H1 (cell line): ENCODE measurements at regions not wholly inside any gene's neighbourhood (a gene's known extent, or its start where the extent isn't known, plus 50 kb on each side); places are given as distances from the start of the nearest gene placed in this dataset.

Source experiments
- CTCF ChIA-PET: fragments of 300-600 bp; sonication (Branson Sonifier 250); formaldehyde crosslinking; loops from one replicate; lab custom pipeline; 2021; ENCODE audit not compliant: partially characterized antibody; lab: Charles Lee
- POLR2A ChIA-PET: fragments of 300-600 bp; sonication (Branson Sonifier 250); formaldehyde crosslinking; loops from one replicate; lab custom pipeline; 2021; ENCODE audit warnings: inconsistent platforms; ENCODE audit not compliant: partially characterized antibody; lab: Charles Lee
- DNase-seq, 2 experiments: peaks; one replicate each; pipeline versions ENCODE4 v3.0.0 to v3.0.0-alpha.2; 2010 to 2022; ENCODE audit warnings: low spot score in 2 of 2, low read depth in 1 of 2, mixed read lengths in 1 of 2
- FAIRE-seq: peaks from 2 replicates; lab custom pipeline; 2011; peaks lifted over from hg19 to GRCh38; lab: Jason Lieb, UNC
- H2AFZ ChIP-seq: 2 replicates; pipeline ENCODE4 v1.8.1; 2012; ENCODE audit warnings: low read length, inconsistent platforms
- H2AK5ac ChIP-seq: 2 replicates; pipeline ENCODE4 v1.6.1; 2013; ENCODE audit warnings: low read depth, low read length
- H2BK120ac ChIP-seq: replicated peaks from 2 replicates; pipeline ENCODE3; 2013; ENCODE audit warnings: low read depth, low read length, inconsistent platforms
- H2BK12ac ChIP-seq: 2 replicates; pipeline ENCODE4 v1.6.1; 2013; ENCODE audit warnings: low read depth, low read length
- H2BK15ac ChIP-seq: 2 replicates; pipeline ENCODE4 v1.6.1; 2013; ENCODE audit warnings: low read length
- H2BK20ac ChIP-seq: 2 replicates; pipeline ENCODE4 v1.6.1; 2013; ENCODE audit warnings: low read length
- H2BK5ac ChIP-seq: 2 replicates; pipeline ENCODE4 v1.6.1; 2013; ENCODE audit warnings: low read depth, low read length
- H3K14ac ChIP-seq: 2 replicates; pipeline ENCODE4 v1.6.1; 2013; ENCODE audit warnings: inconsistent platforms; ENCODE audit not compliant: insufficient read length
- H3K18ac ChIP-seq: 2 replicates; pipeline ENCODE4 v1.6.1; 2013; ENCODE audit warnings: low read length; ENCODE audit errors: extremely low read depth
- H3K23ac ChIP-seq: 2 replicates; pipeline ENCODE4 v1.6.1; 2013; ENCODE audit warnings: inconsistent platforms; ENCODE audit not compliant: insufficient read length
- H3K23me2 ChIP-seq: 2 replicates; pipeline ENCODE4 v1.6.1; 2013; ENCODE audit warnings: low read depth, low read length
- H3K27ac ChIP-seq: 2 replicates; pipeline ENCODE4 v1.6.1; 2011; ENCODE audit warnings: low read depth, low read length, inconsistent platforms
- H3K27me3 ChIP-seq, 4 experiments: replicated peaks in 1 of 4; 1 replicate in 1 of 4; 2 replicates in 3 of 4; pipeline versions ENCODE4 v1.6.1 to v1.8.1; 2011 to 2013; ENCODE audit warnings: low read length in 3 of 4, mild to moderate bottlenecking in 3 of 4, inconsistent platforms in 2 of 4, mixed read lengths in 2 of 4, moderate library complexity in 1 of 4; ENCODE audit not compliant: control insufficient read depth in 3 of 4, insufficient read depth in 3 of 4; ENCODE audit errors: extremely low read depth in 1 of 4
- H3K36me3 ChIP-seq, 4 experiments: 2 replicates each; pipeline versions ENCODE4 v1.6.1 to v1.8.1; 2011 to 2013; ENCODE audit warnings: mild to moderate bottlenecking in 4 of 4, low read length in 3 of 4, moderate library complexity in 2 of 4, control low read depth in 1 of 4, inconsistent platforms in 1 of 4; ENCODE audit not compliant: insufficient read depth in 4 of 4, control insufficient read depth in 2 of 4
- H3K4ac ChIP-seq: replicated peaks from 2 replicates; pipeline ENCODE3; 2013; ENCODE audit warnings: low read length, low read depth, mixed read lengths, inconsistent platforms; ENCODE audit not compliant: insufficient read length
- H3K4me1 ChIP-seq, 4 experiments: replicated peaks in 1 of 4; 1 replicate in 1 of 4; 2 replicates in 3 of 4; pipeline versions ENCODE4 v1.6.1 to v1.8.1; 2011 to 2013; ENCODE audit warnings: low read length in 3 of 4, inconsistent platforms in 2 of 4, mixed read lengths in 1 of 4; ENCODE audit not compliant: insufficient read depth in 4 of 4, control insufficient read depth in 3 of 4
- H3K4me2 ChIP-seq, 2 experiments: 2 replicates each; pipeline versions ENCODE4 v1.6.1 to v1.8.1; 2011 to 2013; ENCODE audit warnings: low read depth in 2 of 2, low read length in 2 of 2, control low read depth in 1 of 2, inconsistent platforms in 1 of 2, mild to moderate bottlenecking in 1 of 2; ENCODE audit not compliant: insufficient read depth in 1 of 2
- H3K4me3 ChIP-seq, 4 experiments: fragments of 200-600, 300-600 bp in 1 of 4; sonication (generic), shearing (Covaris generic), sonication (Bioruptor Twin) in 1 of 4; 2 replicates each; pipeline versions ENCODE4 v1.5.1 to v1.8.1; 2011 to 2016; ENCODE audit warnings: low read length in 4 of 4, low read depth in 3 of 4, control low read depth in 2 of 4, inconsistent platforms in 2 of 4, mild to moderate bottlenecking in 2 of 4, mixed read lengths in 1 of 4, moderate library complexity in 1 of 4; ENCODE audit not compliant: insufficient read depth in 2 of 4; ENCODE audit errors: extremely low read depth in 1 of 4
- H3K56ac ChIP-seq: replicated peaks from 2 replicates; pipeline ENCODE3; 2013; ENCODE audit warnings: low read depth, mild to moderate bottlenecking, mixed read lengths, low read length, inconsistent platforms; ENCODE audit not compliant: insufficient read length
- H3K79me1 ChIP-seq: 2 replicates; pipeline ENCODE4 v1.6.1; 2013; ENCODE audit warnings: low read depth, low read length, control low read depth
- H3K79me2 ChIP-seq, 2 experiments: 2 replicates each; pipeline versions ENCODE4 v1.6.1 to v1.8.1; 2012 to 2013; ENCODE audit warnings: low read length in 2 of 2, mild to moderate bottlenecking in 2 of 2, inconsistent platforms in 1 of 2; ENCODE audit not compliant: insufficient read depth in 2 of 2, control insufficient read depth in 1 of 2
- H3K9ac ChIP-seq, 4 experiments: replicated peaks in 1 of 4; 1 replicate in 1 of 4; 2 replicates in 3 of 4; pipeline versions ENCODE4 v1.6.1 to v1.8.1; 2011 to 2013; ENCODE audit warnings: low read depth in 3 of 4, low read length in 3 of 4, control low read depth in 2 of 4, mild to moderate bottlenecking in 2 of 4, moderate library complexity in 2 of 4, inconsistent platforms in 1 of 4; ENCODE audit errors: extremely low read depth in 1 of 4
- H3K9me3 ChIP-seq, 2 experiments: 2 replicates each; pipeline versions ENCODE4 v1.6.1 to v1.8.1; 2012 to 2013; ENCODE audit warnings: mild to moderate bottlenecking in 2 of 2, moderate library complexity in 2 of 2, control low read depth in 1 of 2, inconsistent platforms in 1 of 2, low read depth in 1 of 2, low read length in 1 of 2, mixed read lengths in 1 of 2; ENCODE audit not compliant: insufficient read depth in 2 of 2
- H4K20me1 ChIP-seq, 2 experiments: replicated peaks in 1 of 2; 2 replicates each; pipeline versions ENCODE3 to v1.8.1; 2011 to 2013; ENCODE audit warnings: inconsistent platforms in 2 of 2, low read length in 2 of 2, mild to moderate bottlenecking in 1 of 2; ENCODE audit not compliant: insufficient read depth in 2 of 2, control insufficient read depth in 1 of 2
- H4K5ac ChIP-seq: 2 replicates; pipeline ENCODE4 v1.6.1; 2013; ENCODE audit warnings: low read length, low read depth, mixed read lengths, inconsistent platforms; ENCODE audit not compliant: insufficient read length
- H4K8ac ChIP-seq: 2 replicates; pipeline ENCODE4 v1.8.0; 2013; ENCODE audit warnings: mild to moderate bottlenecking, moderate library complexity, low read length, inconsistent platforms; ENCODE audit not compliant: insufficient read depth; ENCODE audit errors: extremely low read depth
- H4K91ac ChIP-seq: replicated peaks from 2 replicates; pipeline ENCODE3; 2013; ENCODE audit warnings: low read length, mixed read lengths, inconsistent platforms; ENCODE audit not compliant: insufficient read length
- BACH1 ChIP-seq: IDR thresholded peaks from 2 replicates; pipeline ENCODE4 v1.6.1; 2012; ENCODE audit warnings: low read length, improper control_type of control experiment
- CBX5 ChIP-seq: fragments of 300-800, 300-1000 bp; sonication (generic); IDR thresholded peaks from 2 replicates; pipeline ENCODE4 v1.7.1; 2016; ENCODE audit warnings: antibody characterized with exemption, low read length, low read depth
- CHD1 ChIP-seq: IDR thresholded peaks from 2 replicates; pipeline ENCODE4 v1.6.1; 2012; ENCODE audit warnings: low read depth, low read length, improper control_type of control experiment
- HDAC6 ChIP-seq: IDR thresholded peaks from one replicate; pipeline ENCODE4 v1.7.1; 2012; ENCODE audit warnings: low read depth, mild to moderate bottlenecking, inconsistent platforms, low read length, moderate library complexity
- NRF1 ChIP-seq: IDR thresholded peaks from 2 replicates; pipeline ENCODE4 v1.6.1; 2011; ENCODE audit warnings: mild to moderate bottlenecking, low read depth, low read length, improper control_type of control experiment
- POLR2A ChIP-seq, 2 experiments: IDR thresholded peaks; 1 replicate in 1 of 2; 2 replicates in 1 of 2; pipeline ENCODE4 v1.6.1; 2011; ENCODE audit warnings: low read depth in 2 of 2, low read length in 2 of 2, mild to moderate bottlenecking in 2 of 2; ENCODE audit errors: control extremely low read depth in 1 of 2
- POLR2AphosphoS5 ChIP-seq: IDR thresholded peaks from 2 replicates; pipeline ENCODE4 v1.6.1; 2011; ENCODE audit warnings: low read depth, low read length
- SIRT6 ChIP-seq: IDR thresholded peaks from one replicate; pipeline ENCODE4 v1.7.1; 2012; ENCODE audit warnings: low read length, inconsistent platforms
- TBP ChIP-seq: IDR thresholded peaks from 2 replicates; pipeline ENCODE4 v1.6.1; 2011; ENCODE audit warnings: low read depth, low read length, improper control_type of control experiment
- ZNF274 ChIP-seq: IDR thresholded peaks from 2 replicates; pipeline ENCODE4 v1.7.0; 2012; ENCODE audit warnings: low read length, borderline replicate concordance; ENCODE audit errors: extremely low read depth
- WGBS, 2 experiments: shearing (Covaris generic) in 1 of 2; methylation state at CpG; one replicate each; pipeline versions ENCODE4 v1.1.6 to v1.1.7; 2013 to 2015; ENCODE audit warnings: low lambda C conversion rate in 2 of 2, mixed read lengths in 2 of 2, inconsistent platforms in 1 of 2, low coverage in 1 of 2, missing lambda C conversion rate in 1 of 2; ENCODE audit not compliant: insufficient replicate concordance in 2 of 2, insufficient coverage in 1 of 2, insufficient read length in 1 of 2; ENCODE audit errors: extremely low coverage in 1 of 2, missing lambda C conversion rate in 1 of 2; 5-methylcytosine and 5-hydroxymethylcytosine counted together
- TF ChIP-seq, protein P1 (sequence below): IDR thresholded peaks from 2 replicates; pipeline ENCODE4 v1.6.1; 2011; ENCODE audit warnings: low read depth, mild to moderate bottlenecking, low read length; ENCODE audit not compliant: insufficient read depth
- TF ChIP-seq, protein P2 (sequence below): IDR thresholded peaks from 2 replicates; pipeline ENCODE4 v1.6.1; 2012; ENCODE audit warnings: inconsistent platforms
- TF ChIP-seq, protein P3 (sequence below): IDR thresholded peaks from 2 replicates; pipeline ENCODE4 v1.6.1; 2011; ENCODE audit warnings: low read length, improper control_type of control experiment

DNA sequence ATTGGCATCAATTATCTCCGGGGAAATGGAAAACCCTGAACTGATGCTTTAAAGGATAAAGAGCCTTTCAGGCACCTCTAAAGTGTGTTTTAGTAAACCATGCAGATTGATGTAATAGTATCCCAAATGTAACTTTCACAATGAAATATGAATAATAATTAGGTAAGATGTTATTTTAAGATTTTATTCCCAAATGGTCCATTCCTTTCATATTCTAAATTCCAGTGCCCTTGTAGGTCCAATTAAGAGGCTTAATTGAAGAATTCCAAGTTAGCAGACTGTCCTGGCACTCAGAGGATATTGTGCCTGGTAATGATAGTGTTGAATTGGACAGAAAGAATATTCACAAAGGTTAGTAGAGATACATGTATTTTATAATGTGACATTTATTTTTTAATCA is 352.5 kb upstream of the NUDT12 start:
- no peak overlapping the region for H3K4me2 ChIP-seq
- no peaks in the 10 kb centered on the region for H3K36me3 ChIP-seq
- H3K14ac ChIP-seq: no peak overlapping the region
- no peak overlapping the region for H2BK12ac ChIP-seq
- H3K4me3 ChIP-seq: no peak overlapping the region
- H3K79me2 ChIP-seq: no peaks in the 10 kb centered on the region
- no peak overlapping the region for H4K91ac ChIP-seq
- POLR2A ChIA-PET: no interaction called here
- no peak for FAIRE-seq
- CTCF ChIA-PET: interaction anchor here (0.6 kb wide), 1 partner anchor 24 kb away, joined by 3 read pairs; no protein-coding TSS in a partner anchor
- H3K23me2 ChIP-seq: no peaks in the 10 kb centered on the region
- H2AFZ ChIP-seq: no peak overlapping the region
- DNase-seq: no peak
- H4K5ac ChIP-seq: no peak overlapping the region
- H3K23ac ChIP-seq: no peak overlapping the region
- no peak overlapping the region for H3K9ac ChIP-seq
- WGBS, 2 experiments: 91% methylated on average over 1 of the region's 1 CpG; no CpG with 5 or more reads in 1 of the 2 experiments
- no peaks in the 10 kb centered on the region for H3K9me3 ChIP-seq
- H2BK120ac ChIP-seq: no peak overlapping the region
- no peaks in the 10 kb centered on the region for H3K79me1 ChIP-seq
- no peak overlapping the region for H2BK15ac ChIP-seq
- H4K8ac ChIP-seq: no peak overlapping the region
- H3K27me3 ChIP-seq: no peaks in the 10 kb centered on the region
- H2AK5ac ChIP-seq: no peak overlapping the region
- no peak overlapping the region for H3K56ac ChIP-seq
- no peak overlapping the region for H2BK20ac ChIP-seq
- no peak overlapping the region for H3K4ac ChIP-seq
- H3K4me1 ChIP-seq: peaks cover 0 to 3% (median 2%) of the 10 kb centered on the region in 4 experiments; a peak in 3 of 7 replicates
- no peaks in the 10 kb centered on the region for H4K20me1 ChIP-seq
- no peak overlapping the region for H2BK5ac ChIP-seq
- no peak overlapping the region for H3K27ac ChIP-seq
- H3K18ac ChIP-seq: no peak overlapping the region
- TF ChIP-seq ZNF274 (no peak), POLR2AphosphoS5 (no peak), TBP (no peak), CHD1 (no peak), CBX5 (no peak), POLR2A (IDR thresholded peaks at IDR 0.05; ENCODE audit: control extremely low read depth in 1 of 2, low read depth in 2 of 2, low read length in 2 of 2) (no peak), BACH1 (no peak), HDAC6 (no peak), SIRT6 (no peak), NRF1 (no peak)
- TF ChIP-seq, protein P1, sequence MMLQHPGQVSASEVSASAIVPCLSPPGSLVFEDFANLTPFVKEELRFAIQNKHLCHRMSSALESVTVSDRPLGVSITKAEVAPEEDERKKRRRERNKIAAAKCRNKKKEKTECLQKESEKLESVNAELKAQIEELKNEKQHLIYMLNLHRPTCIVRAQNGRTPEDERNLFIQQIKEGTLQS: no peak
- TF ChIP-seq, protein P2, sequence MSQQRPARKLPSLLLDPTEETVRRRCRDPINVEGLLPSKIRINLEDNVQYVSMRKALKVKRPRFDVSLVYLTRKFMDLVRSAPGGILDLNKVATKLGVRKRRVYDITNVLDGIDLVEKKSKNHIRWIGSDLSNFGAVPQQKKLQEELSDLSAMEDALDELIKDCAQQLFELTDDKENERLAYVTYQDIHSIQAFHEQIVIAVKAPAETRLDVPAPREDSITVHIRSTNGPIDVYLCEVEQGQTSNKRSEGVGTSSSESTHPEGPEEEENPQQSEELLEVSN: no peak
- TF ChIP-seq, protein P3, sequence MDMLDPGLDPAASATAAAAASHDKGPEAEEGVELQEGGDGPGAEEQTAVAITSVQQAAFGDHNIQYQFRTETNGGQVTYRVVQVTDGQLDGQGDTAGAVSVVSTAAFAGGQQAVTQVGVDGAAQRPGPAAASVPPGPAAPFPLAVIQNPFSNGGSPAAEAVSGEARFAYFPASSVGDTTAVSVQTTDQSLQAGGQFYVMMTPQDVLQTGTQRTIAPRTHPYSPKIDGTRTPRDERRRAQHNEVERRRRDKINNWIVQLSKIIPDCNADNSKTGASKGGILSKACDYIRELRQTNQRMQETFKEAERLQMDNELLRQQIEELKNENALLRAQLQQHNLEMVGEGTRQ: no peak
